H1 (cell line): ENCODE measurements at regions not wholly inside any gene's neighbourhood (a gene's known extent, or its start where the extent isn't known, plus 50 kb on each side); places are given as distances from the start of the nearest gene placed in this dataset.

Experiments
- CTCF ChIA-PET: fragments of 300-600 bp; sonication (Branson Sonifier 250); formaldehyde crosslinking; loops from one replicate; lab custom pipeline; 2021; ENCODE audit not compliant: partially characterized antibody; lab: Charles Lee
- POLR2A ChIA-PET: fragments of 300-600 bp; sonication (Branson Sonifier 250); formaldehyde crosslinking; loops from one replicate; lab custom pipeline; 2021; ENCODE audit warnings: inconsistent platforms; ENCODE audit not compliant: partially characterized antibody; lab: Charles Lee
- DNase-seq, 2 experiments: peaks; one replicate each; pipeline versions ENCODE4 v3.0.0 to v3.0.0-alpha.2; 2010 to 2022; ENCODE audit warnings: low spot score in 2 of 2, low read depth in 1 of 2, mixed read lengths in 1 of 2
- FAIRE-seq: peaks from 2 replicates; lab custom pipeline; 2011; peaks lifted over from hg19 to GRCh38; lab: Jason Lieb, UNC
- H2AFZ ChIP-seq: 2 replicates; pipeline ENCODE4 v1.8.1; 2012; ENCODE audit warnings: low read length, inconsistent platforms
- H2AK5ac ChIP-seq: 2 replicates; pipeline ENCODE4 v1.6.1; 2013; ENCODE audit warnings: low read depth, low read length
- H2BK120ac ChIP-seq: replicated peaks from 2 replicates; pipeline ENCODE3; 2013; ENCODE audit warnings: low read depth, low read length, inconsistent platforms
- H2BK12ac ChIP-seq: 2 replicates; pipeline ENCODE4 v1.6.1; 2013; ENCODE audit warnings: low read depth, low read length
- H2BK15ac ChIP-seq: 2 replicates; pipeline ENCODE4 v1.6.1; 2013; ENCODE audit warnings: low read length
- H2BK20ac ChIP-seq: 2 replicates; pipeline ENCODE4 v1.6.1; 2013; ENCODE audit warnings: low read length
- H2BK5ac ChIP-seq: 2 replicates; pipeline ENCODE4 v1.6.1; 2013; ENCODE audit warnings: low read depth, low read length
- H3K14ac ChIP-seq: 2 replicates; pipeline ENCODE4 v1.6.1; 2013; ENCODE audit warnings: inconsistent platforms; ENCODE audit not compliant: insufficient read length
- H3K18ac ChIP-seq: 2 replicates; pipeline ENCODE4 v1.6.1; 2013; ENCODE audit warnings: low read length; ENCODE audit errors: extremely low read depth
- H3K23ac ChIP-seq: 2 replicates; pipeline ENCODE4 v1.6.1; 2013; ENCODE audit warnings: inconsistent platforms; ENCODE audit not compliant: insufficient read length
- H3K23me2 ChIP-seq: 2 replicates; pipeline ENCODE4 v1.6.1; 2013; ENCODE audit warnings: low read depth, low read length
- H3K27ac ChIP-seq: 2 replicates; pipeline ENCODE4 v1.6.1; 2011; ENCODE audit warnings: low read depth, low read length, inconsistent platforms
- H3K27me3 ChIP-seq, 4 experiments: replicated peaks in 1 of 4; 1 replicate in 1 of 4; 2 replicates in 3 of 4; pipeline versions ENCODE4 v1.6.1 to v1.8.1; 2011 to 2013; ENCODE audit warnings: low read length in 3 of 4, mild to moderate bottlenecking in 3 of 4, inconsistent platforms in 2 of 4, mixed read lengths in 2 of 4, moderate library complexity in 1 of 4; ENCODE audit not compliant: control insufficient read depth in 3 of 4, insufficient read depth in 3 of 4; ENCODE audit errors: extremely low read depth in 1 of 4
- H3K36me3 ChIP-seq, 4 experiments: 2 replicates each; pipeline versions ENCODE4 v1.6.1 to v1.8.1; 2011 to 2013; ENCODE audit warnings: mild to moderate bottlenecking in 4 of 4, low read length in 3 of 4, moderate library complexity in 2 of 4, control low read depth in 1 of 4, inconsistent platforms in 1 of 4; ENCODE audit not compliant: insufficient read depth in 4 of 4, control insufficient read depth in 2 of 4
- H3K4ac ChIP-seq: replicated peaks from 2 replicates; pipeline ENCODE3; 2013; ENCODE audit warnings: low read length, low read depth, mixed read lengths, inconsistent platforms; ENCODE audit not compliant: insufficient read length
- H3K4me1 ChIP-seq, 4 experiments: replicated peaks in 1 of 4; 1 replicate in 1 of 4; 2 replicates in 3 of 4; pipeline versions ENCODE4 v1.6.1 to v1.8.1; 2011 to 2013; ENCODE audit warnings: low read length in 3 of 4, inconsistent platforms in 2 of 4, mixed read lengths in 1 of 4; ENCODE audit not compliant: insufficient read depth in 4 of 4, control insufficient read depth in 3 of 4
- H3K4me2 ChIP-seq, 2 experiments: 2 replicates each; pipeline versions ENCODE4 v1.6.1 to v1.8.1; 2011 to 2013; ENCODE audit warnings: low read depth in 2 of 2, low read length in 2 of 2, control low read depth in 1 of 2, inconsistent platforms in 1 of 2, mild to moderate bottlenecking in 1 of 2; ENCODE audit not compliant: insufficient read depth in 1 of 2
- H3K4me3 ChIP-seq, 4 experiments: fragments of 200-600, 300-600 bp in 1 of 4; sonication (generic), shearing (Covaris generic), sonication (Bioruptor Twin) in 1 of 4; 2 replicates each; pipeline versions ENCODE4 v1.5.1 to v1.8.1; 2011 to 2016; ENCODE audit warnings: low read length in 4 of 4, low read depth in 3 of 4, control low read depth in 2 of 4, inconsistent platforms in 2 of 4, mild to moderate bottlenecking in 2 of 4, mixed read lengths in 1 of 4, moderate library complexity in 1 of 4; ENCODE audit not compliant: insufficient read depth in 2 of 4; ENCODE audit errors: extremely low read depth in 1 of 4
- H3K56ac ChIP-seq: replicated peaks from 2 replicates; pipeline ENCODE3; 2013; ENCODE audit warnings: low read depth, mild to moderate bottlenecking, mixed read lengths, low read length, inconsistent platforms; ENCODE audit not compliant: insufficient read length
- H3K79me1 ChIP-seq: 2 replicates; pipeline ENCODE4 v1.6.1; 2013; ENCODE audit warnings: low read depth, low read length, control low read depth
- H3K79me2 ChIP-seq, 2 experiments: 2 replicates each; pipeline versions ENCODE4 v1.6.1 to v1.8.1; 2012 to 2013; ENCODE audit warnings: low read length in 2 of 2, mild to moderate bottlenecking in 2 of 2, inconsistent platforms in 1 of 2; ENCODE audit not compliant: insufficient read depth in 2 of 2, control insufficient read depth in 1 of 2
- H3K9ac ChIP-seq, 4 experiments: replicated peaks in 1 of 4; 1 replicate in 1 of 4; 2 replicates in 3 of 4; pipeline versions ENCODE4 v1.6.1 to v1.8.1; 2011 to 2013; ENCODE audit warnings: low read depth in 3 of 4, low read length in 3 of 4, control low read depth in 2 of 4, mild to moderate bottlenecking in 2 of 4, moderate library complexity in 2 of 4, inconsistent platforms in 1 of 4; ENCODE audit errors: extremely low read depth in 1 of 4
- H3K9me3 ChIP-seq, 2 experiments: 2 replicates each; pipeline versions ENCODE4 v1.6.1 to v1.8.1; 2012 to 2013; ENCODE audit warnings: mild to moderate bottlenecking in 2 of 2, moderate library complexity in 2 of 2, control low read depth in 1 of 2, inconsistent platforms in 1 of 2, low read depth in 1 of 2, low read length in 1 of 2, mixed read lengths in 1 of 2; ENCODE audit not compliant: insufficient read depth in 2 of 2
- H4K20me1 ChIP-seq, 2 experiments: replicated peaks in 1 of 2; 2 replicates each; pipeline versions ENCODE3 to v1.8.1; 2011 to 2013; ENCODE audit warnings: inconsistent platforms in 2 of 2, low read length in 2 of 2, mild to moderate bottlenecking in 1 of 2; ENCODE audit not compliant: insufficient read depth in 2 of 2, control insufficient read depth in 1 of 2
- H4K5ac ChIP-seq: 2 replicates; pipeline ENCODE4 v1.6.1; 2013; ENCODE audit warnings: low read length, low read depth, mixed read lengths, inconsistent platforms; ENCODE audit not compliant: insufficient read length
- H4K8ac ChIP-seq: 2 replicates; pipeline ENCODE4 v1.8.0; 2013; ENCODE audit warnings: mild to moderate bottlenecking, moderate library complexity, low read length, inconsistent platforms; ENCODE audit not compliant: insufficient read depth; ENCODE audit errors: extremely low read depth
- H4K91ac ChIP-seq: replicated peaks from 2 replicates; pipeline ENCODE3; 2013; ENCODE audit warnings: low read length, mixed read lengths, inconsistent platforms; ENCODE audit not compliant: insufficient read length
- CTCF ChIP-seq, 3 experiments: IDR thresholded peaks; 1 replicate in 2 of 3; 2 replicates in 1 of 3; pipeline versions ENCODE4 v1.5.1 to v1.6.1; 2011; ENCODE audit warnings: low read length in 3 of 3, mild to moderate bottlenecking in 3 of 3, inconsistent platforms in 2 of 3, low read depth in 1 of 3, moderate library complexity in 1 of 3; ENCODE audit not compliant: insufficient read depth in 1 of 3; ENCODE audit errors: control extremely low read depth in 1 of 3
- EGR1 ChIP-seq: IDR thresholded peaks from 2 replicates; pipeline ENCODE4 v1.6.1; 2011; ENCODE audit warnings: low read depth, low read length, borderline replicate concordance
- GABPA ChIP-seq: IDR thresholded peaks from 2 replicates; pipeline ENCODE4 v1.6.1; 2011; ENCODE audit warnings: mild to moderate bottlenecking, low read length, moderate library complexity, borderline replicate concordance; ENCODE audit not compliant: insufficient read depth
- KDM5A ChIP-seq: fragments of 200-600 bp; IDR thresholded peaks from 2 replicates; pipeline ENCODE4 v1.7.1; 2012; ENCODE audit warnings: mild to moderate bottlenecking, low read length, inconsistent platforms, mixed read lengths
- POLR2A ChIP-seq, 2 experiments: IDR thresholded peaks; 1 replicate in 1 of 2; 2 replicates in 1 of 2; pipeline ENCODE4 v1.6.1; 2011; ENCODE audit warnings: low read depth in 2 of 2, low read length in 2 of 2, mild to moderate bottlenecking in 2 of 2; ENCODE audit errors: control extremely low read depth in 1 of 2
- SIN3A ChIP-seq, 2 experiments: IDR thresholded peaks in 1 of 2; conservative IDR thresholded peaks in 1 of 2; 2 replicates each; pipeline ENCODE4 v1.6.1; 2011 to 2012; ENCODE audit warnings: low read length in 2 of 2, improper control_type of control experiment in 1 of 2, low read depth in 1 of 2, mild to moderate bottlenecking in 1 of 2
- SRF ChIP-seq: IDR thresholded peaks from 2 replicates; pipeline ENCODE4 v1.6.1; 2011; ENCODE audit warnings: mild to moderate bottlenecking, low read depth, low read length, moderate library complexity
- TBP ChIP-seq: IDR thresholded peaks from 2 replicates; pipeline ENCODE4 v1.6.1; 2011; ENCODE audit warnings: low read depth, low read length, improper control_type of control experiment
- WGBS, 2 experiments: shearing (Covaris generic) in 1 of 2; methylation state at CpG; one replicate each; pipeline versions ENCODE4 v1.1.6 to v1.1.7; 2013 to 2015; ENCODE audit warnings: low lambda C conversion rate in 2 of 2, mixed read lengths in 2 of 2, inconsistent platforms in 1 of 2, low coverage in 1 of 2, missing lambda C conversion rate in 1 of 2; ENCODE audit not compliant: insufficient replicate concordance in 2 of 2, insufficient coverage in 1 of 2, insufficient read length in 1 of 2; ENCODE audit errors: extremely low coverage in 1 of 2, missing lambda C conversion rate in 1 of 2; 5-methylcytosine and 5-hydroxymethylcytosine counted together

GRCh38 chr14:25929881-25930615 is 667.8 kb downstream of the NOVA1 start:
- 93% methylated on average over 7 of the region's 7 CpGs; no CpG with 5 or more reads in 1 of the 2 experiments for WGBS, 2 experiments
- H3K27me3 ChIP-seq = no peaks in the 10 kb centered on the region
- no peak overlapping the region for H3K27ac ChIP-seq
- H2BK15ac ChIP-seq = no peak overlapping the region
- H3K79me1 ChIP-seq = no peaks in the 10 kb centered on the region
- no peak overlapping the region for H2AFZ ChIP-seq
- H3K23me2 ChIP-seq = peaks cover 2% of the 10 kb centered on the region; the same call in 1 of the 2 replicates
- no peak overlapping the region for H4K91ac ChIP-seq
- H2AK5ac ChIP-seq = no peak overlapping the region
- H3K79me2 ChIP-seq = no peaks in the 10 kb centered on the region
- H4K20me1 ChIP-seq = no peaks in the 10 kb centered on the region
- no peaks in the 10 kb centered on the region for H3K4me1 ChIP-seq
- FAIRE-seq = no peak
- H3K4me3 ChIP-seq = no peak overlapping the region
- no peak overlapping the region for H4K8ac ChIP-seq
- H3K18ac ChIP-seq = no peak overlapping the region
- no peak overlapping the region for H3K9ac ChIP-seq
- no peak overlapping the region for H2BK120ac ChIP-seq
- H3K4me2 ChIP-seq = no peak overlapping the region
- DNase-seq = no peak
- POLR2A ChIA-PET = no interaction called here
- H3K36me3 ChIP-seq = no peaks in the 10 kb centered on the region
- CTCF ChIA-PET = no interaction called here
- no peak overlapping the region for H2BK20ac ChIP-seq
- no peak overlapping the region for H3K14ac ChIP-seq
- TF ChIP-seq EGR1 = no peak
- TF ChIP-seq SIN3A (conservative IDR thresholded peaks at IDR 0.05 in 1 of 2, IDR thresholded peaks at IDR 0.05 in 1 of 2; ENCODE audit: low read depth in 1 of 2, low read length in 2 of 2) = no peak
- no peak for TF ChIP-seq KDM5A
- no peak for TF ChIP-seq TBP
- TF ChIP-seq POLR2A (IDR thresholded peaks at IDR 0.05; ENCODE audit: control extremely low read depth in 1 of 2, low read depth in 2 of 2, low read length in 2 of 2) = no peak
- TF ChIP-seq GABPA = no peak
- no peak for TF ChIP-seq CTCF (IDR thresholded peaks at IDR 0.05; ENCODE audit: control extremely low read depth in 1 of 3, insufficient read depth in 1 of 3, low read depth in 1 of 3, low read length in 3 of 3)
- no peak for TF ChIP-seq SRF
- no peak overlapping the region for H2BK12ac ChIP-seq
- no peak overlapping the region for H4K5ac ChIP-seq
- H3K56ac ChIP-seq = no peak overlapping the region
- no peaks in the 10 kb centered on the region for H3K9me3 ChIP-seq
- no peak overlapping the region for H3K23ac ChIP-seq
- H2BK5ac ChIP-seq = no peak overlapping the region
- no peak overlapping the region for H3K4ac ChIP-seq
